ENCODE measurements at regions not wholly inside any gene's neighbourhood (a gene's known extent, or its start where the extent isn't known, plus 50 kb on each side); places are given as distances from the start of the nearest gene placed in this dataset.

DNA sequence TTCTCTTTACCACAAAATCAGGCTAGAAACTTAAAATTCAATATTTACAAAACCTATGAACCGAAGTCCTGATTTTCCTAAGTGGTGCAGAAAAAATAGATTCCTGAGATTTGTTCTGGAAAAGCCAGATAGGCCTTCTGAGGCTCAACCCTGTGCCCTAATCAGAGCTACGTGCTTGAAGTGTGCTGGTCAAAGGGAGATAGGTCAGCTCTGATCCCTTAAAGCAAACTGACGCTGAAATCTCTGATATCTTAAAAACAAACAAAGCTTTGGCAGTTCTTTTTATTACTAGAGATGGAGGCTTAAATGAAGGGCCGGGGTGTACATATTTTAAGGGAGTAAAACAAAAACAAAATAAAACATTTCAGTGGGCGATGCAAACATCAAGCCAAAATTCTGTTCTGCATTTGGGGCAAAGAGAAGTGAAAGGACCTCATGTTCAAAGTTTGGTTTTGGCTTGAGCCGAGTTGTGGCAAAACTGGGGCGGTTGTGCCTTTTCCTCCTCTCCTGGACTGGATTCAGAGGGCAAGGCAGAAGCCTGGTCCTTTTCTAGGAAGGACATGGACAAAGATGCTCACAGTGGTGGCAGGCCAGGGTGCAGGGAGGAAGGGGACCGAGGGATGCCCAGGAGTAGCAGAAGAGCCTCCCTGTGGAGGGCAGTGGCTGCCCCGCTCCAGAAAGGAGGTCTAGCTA, 295.0 kb downstream of the CDCA7 start:
- no peak for DNase-seq

DNA sequence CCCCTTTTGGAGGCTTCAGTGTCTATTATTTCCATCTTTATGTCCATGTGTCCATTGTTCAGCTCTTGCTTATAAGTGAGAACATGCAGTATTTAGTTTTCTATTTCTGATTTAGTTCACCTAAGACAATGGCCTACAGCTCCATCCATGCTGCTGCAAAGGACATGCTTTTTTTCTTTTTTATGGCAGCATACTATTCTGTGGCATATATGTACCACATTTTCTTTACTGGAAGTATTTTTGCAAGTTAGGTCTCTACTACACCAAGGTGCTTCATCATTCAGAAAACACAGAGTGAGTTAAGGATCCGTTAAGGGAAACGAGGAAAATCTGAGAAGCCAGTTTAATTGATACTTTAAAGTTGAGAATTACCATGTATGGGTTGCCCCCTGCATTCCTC, 297.2 kb downstream of the CDCA7 start:
- DNase-seq, result no peak

DNA sequence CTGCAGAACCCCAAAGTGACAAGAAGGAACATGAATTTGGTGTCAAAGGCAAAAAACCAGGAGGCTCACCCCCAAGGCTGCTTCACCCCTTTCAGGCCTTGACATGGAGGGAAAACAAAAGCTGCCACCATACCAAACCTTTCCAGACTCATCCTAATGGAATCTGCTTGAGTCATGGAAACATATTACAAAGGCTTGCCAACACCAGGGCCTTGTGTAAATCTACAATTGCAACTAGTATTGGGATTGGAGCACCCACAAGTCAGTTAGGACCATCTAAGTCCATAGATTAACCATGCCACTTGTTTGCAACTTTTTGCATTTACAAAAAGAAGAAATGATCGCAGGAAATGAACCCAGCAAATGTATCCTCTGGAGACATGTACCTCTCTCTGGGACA, 297.6 kb downstream of the CDCA7 start:
- DNase-seq, result no peak

DNA sequence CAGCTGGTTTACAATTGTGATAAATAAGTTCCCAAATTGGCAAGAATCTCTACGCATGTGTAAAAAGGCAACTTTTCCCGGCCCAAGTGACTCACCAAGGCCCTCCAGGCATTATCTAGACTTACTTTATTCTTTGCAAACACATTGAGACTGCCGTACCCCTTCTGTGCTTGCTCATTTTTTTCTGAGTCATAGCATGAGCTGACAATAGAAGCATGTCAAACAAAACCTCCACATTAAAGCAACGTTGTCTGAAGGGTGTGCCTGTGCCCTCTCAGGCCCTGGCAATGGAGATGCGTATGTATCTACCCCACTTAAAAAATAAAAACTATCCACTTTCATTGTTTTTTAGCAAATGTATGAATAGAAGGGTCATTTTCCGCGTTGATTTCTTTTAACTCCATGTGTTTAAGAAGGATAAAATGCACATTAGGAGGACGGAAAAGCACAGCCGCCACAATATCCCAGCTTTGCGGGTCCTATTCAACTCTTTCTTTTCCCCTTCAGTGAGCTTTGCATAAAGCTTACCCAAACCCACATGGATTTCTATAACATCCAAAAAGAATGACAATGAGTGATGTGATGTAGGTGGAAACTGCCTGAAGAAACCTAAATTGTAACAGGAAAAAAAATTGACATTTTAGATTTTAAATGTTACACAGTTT, 298.2 kb downstream of the CDCA7 start:
- no peak for DNase-seq

DNA sequence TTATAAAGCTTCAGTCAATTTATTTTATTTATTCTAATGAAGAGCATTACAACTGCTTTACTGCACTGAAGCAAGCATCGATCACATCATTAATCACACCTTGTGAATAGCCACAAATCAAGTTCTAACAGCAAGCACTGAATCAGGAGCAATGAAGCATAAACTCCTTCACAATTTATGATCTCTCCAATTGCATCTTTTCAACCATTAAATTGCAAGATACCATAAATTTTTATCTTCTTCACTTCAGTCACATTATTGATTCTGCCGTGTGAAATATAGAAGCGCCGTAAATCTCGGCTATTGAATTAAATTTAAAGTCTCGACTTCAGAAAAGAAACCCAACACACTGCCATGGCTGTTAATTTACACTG, 298.7 kb downstream of the CDCA7 start:
- DNase-seq, result no peak

DNA sequence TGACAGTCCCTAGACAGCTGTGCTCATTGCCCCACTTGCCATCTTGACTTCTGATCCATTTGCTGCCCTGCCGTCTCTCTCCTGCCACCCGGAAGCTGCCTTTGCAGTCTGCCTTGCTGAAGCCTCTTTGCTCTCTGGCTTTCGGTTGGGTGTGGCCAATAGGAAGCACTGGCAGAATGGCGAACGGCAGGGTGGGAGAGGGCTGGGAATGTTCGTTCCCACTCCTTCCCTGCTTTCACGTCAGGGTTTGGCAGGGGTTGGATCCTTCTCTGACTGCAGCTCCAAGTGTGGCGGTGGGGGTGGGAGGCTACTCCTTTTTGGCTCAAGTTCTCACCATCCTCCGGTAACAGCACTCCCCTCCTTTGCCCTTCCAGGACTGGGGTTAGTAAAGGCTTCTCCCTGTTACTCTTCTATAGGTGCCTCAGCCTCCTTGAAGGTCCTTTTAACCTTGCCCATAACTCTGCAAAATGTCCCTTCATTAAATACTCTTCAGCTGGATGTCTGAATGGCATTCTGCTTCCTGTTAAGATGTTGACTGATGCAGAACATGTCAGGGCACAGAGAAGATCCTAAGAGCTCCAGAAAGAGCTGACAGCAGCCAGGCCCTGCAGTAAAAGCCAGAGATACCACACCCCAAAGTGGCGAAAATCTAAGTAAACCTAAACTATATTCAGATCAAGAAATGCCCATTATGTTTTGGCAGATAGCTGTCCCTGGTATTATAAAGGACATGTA, 299.7 kb downstream of the CDCA7 start:
- DNase-seq, result no peak

GRCh38 chr2:173654896-173655265, 300.2 kb downstream of the CDCA7 start:
- DNase-seq, result no peak

DNA sequence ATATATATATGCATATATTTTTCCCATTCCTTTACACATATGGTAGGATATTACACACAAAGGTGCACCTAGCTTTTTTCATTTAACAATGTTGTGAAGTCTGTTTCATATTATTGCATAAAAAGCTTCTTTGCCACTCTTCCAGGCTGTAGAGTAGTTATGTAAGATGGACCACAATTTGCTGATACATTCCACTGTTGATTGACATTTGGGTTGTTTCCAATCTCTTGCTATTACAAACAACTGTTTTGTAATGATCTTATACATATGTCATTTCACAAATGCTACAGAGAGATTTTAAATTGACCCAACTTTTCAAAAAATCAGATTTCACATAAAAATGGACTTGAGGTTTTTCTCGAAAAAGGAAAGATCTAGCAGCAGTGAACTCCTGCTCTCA, 301.4 kb downstream of the CDCA7 start:
- DNase-seq, result no peak

- no peak for DNase-seq
Observed at GRCh38 chr2:173657996-173658717, 303.5 kb downstream of the CDCA7 start.

DNA sequence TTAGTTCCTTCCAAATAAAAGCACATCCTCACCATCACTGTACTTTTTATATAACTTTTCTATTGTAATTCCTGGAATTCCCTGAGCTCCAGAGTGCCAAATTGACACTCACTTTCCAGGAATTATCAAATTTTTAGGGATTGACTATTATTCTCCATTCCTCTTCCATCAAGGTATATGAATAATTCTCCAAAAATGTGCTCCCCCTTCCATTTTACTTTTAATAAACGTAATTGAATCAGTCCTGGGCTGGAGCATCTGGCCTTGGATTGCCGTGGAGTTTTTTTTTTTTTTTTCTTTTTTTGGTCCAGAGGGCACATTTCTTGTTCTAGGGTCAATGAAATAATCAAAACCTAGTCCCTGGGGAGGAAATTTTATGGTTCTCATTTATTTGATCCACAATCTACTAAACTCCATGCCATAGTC, 304.3 kb downstream of the CDCA7 start:
- DNase-seq, result no peak

DNA sequence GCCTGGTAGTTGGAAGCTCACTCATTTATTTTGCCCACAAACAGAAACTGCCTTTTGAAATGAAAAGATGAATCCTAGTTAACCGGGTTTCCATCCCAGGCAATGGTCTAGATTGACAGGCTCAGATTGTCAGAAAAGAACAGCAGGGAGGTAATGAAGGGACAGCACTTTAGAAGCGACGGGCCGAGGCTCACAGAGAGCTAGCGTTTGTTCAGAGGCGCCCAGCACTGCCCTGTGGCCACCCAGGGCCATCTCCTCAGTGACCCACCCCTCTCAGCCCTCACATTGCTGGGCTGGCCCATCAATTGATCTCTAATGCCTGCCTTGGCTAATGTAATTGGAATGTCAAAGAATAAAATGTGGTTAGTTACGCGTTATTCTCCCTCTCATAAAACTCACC, 304.8 kb downstream of the CDCA7 start:
- no peak for DNase-seq

DNA sequence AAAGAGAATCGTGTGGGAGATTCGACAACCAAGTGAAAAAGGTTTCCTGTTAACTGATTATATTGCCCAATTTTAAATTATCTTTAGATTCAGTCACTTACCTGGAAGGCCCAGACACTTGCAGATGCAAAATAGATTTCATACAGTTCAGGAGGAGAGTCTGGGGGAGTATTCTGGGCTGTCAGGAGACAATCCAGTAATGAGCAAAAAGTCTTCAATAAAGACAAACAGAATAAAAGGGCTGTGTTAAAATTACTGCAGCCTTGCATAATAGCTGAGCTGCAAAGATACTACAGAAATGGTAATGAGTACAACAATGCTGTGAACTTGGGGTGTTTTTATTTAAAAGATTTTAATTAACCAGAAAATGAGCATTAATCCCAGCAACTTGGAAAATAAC, 303.6 kb downstream of the SP3 start:
- DNase-seq, result no peak

- DNase-seq, result no peak
Observed at GRCh38 chr2:173663353-173663752, 301.8 kb downstream of the SP3 start.

GRCh38 chr2:173663835-173664512, 301.2 kb downstream of the SP3 start:
- no peak for DNase-seq

DNA sequence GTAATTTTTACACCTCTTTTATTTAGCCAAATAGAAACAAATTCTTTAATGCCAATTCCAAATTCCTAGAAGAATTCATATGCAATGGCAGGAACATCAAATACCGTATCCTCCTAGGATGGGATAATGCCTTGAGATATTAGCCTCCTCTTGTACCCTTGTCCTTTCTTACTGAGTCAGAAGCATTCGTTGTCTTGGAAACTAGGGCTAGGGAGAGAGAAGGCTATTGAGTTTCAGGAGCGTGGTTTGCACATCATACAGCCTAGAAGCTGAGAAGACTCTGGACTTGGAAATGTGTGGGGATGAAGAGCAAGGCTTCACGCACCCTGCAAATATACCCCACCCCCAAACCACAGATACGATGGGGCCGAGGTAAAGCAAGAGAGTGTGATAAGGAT, 300.7 kb downstream of the SP3 start:
- DNase-seq, result no peak

DNA sequence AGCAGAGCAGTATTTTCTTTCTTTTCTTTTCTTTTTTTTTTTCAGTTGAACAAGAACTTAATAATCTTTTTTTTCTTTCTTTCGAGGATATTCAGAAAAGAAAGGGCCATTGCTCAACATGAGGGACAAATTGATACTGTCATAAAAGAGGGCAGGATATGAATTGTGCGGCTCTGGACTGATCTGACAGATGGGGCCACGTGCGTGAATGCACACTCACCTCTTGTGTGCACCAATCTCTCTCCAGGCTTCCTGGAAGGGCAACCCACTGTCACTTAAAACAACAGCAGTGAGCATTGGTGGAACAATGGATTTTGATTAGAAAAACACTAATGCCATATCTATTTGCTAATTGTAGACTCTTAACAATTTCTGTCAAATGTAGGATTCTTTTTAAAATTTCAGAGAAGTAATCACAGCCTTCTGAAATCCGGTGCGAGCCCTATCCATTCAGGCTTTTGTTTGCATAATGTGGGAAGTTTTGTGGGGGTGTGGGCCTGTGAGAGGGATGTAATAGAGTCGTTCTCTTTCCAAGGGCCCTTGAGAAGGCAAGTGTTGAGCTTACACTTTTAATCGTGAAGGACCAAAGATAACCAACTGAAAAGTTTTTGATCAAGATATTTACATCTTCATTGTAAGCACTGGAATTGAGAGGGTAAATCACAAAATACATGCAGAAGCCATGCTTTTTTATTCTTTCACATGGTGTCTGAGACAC, 298.8 kb downstream of the SP3 start:
- DNase-seq, result no peak

DNA sequence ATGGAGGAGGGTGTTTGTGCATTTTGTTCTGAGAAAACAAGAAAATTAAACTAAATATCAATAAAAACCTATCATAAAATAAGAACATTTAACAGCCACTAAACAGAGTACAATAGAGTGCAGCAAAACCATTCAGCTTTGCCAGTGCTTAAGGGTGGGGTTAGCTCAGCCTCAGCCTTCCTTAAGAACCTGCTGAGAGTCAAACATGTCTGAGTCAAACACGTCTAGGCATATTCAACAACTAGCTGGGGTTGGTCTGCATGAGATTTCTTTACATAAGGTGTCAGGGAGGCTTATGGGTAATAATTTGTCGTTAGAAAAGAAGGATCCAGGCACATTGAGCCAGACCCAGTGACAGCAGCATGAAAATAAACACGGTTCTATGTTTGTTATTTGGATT, 298.2 kb downstream of the SP3 start:
- no peak for DNase-seq

DNA sequence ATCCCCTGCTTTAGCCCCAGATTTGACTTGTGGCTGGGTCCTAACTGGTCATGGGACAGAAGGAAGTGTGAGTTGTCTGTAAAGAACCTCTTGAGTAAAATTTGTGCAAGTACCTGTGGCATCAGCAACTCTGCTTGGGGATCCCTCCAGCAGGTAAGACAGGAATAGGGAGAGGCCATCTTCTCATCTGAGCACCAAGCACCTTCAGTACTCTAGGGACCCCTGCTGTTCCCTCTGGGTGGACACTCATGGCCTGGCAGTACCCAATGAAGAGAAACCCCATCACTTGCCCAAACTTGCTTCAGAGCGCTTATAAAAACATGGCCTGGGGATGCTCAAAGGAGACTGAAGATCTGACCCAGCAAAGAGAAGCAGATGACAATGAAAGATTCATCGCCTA, 297.8 kb downstream of the SP3 start:
- no peak for DNase-seq

- DNase-seq, result no peak
Observed at GRCh38 chr2:173669271-173669853, 295.8 kb downstream of the SP3 start.

GRCh38 chr2:173669888-173670287, 295.3 kb downstream of the SP3 start:
- DNase-seq, result no peak

DNA sequence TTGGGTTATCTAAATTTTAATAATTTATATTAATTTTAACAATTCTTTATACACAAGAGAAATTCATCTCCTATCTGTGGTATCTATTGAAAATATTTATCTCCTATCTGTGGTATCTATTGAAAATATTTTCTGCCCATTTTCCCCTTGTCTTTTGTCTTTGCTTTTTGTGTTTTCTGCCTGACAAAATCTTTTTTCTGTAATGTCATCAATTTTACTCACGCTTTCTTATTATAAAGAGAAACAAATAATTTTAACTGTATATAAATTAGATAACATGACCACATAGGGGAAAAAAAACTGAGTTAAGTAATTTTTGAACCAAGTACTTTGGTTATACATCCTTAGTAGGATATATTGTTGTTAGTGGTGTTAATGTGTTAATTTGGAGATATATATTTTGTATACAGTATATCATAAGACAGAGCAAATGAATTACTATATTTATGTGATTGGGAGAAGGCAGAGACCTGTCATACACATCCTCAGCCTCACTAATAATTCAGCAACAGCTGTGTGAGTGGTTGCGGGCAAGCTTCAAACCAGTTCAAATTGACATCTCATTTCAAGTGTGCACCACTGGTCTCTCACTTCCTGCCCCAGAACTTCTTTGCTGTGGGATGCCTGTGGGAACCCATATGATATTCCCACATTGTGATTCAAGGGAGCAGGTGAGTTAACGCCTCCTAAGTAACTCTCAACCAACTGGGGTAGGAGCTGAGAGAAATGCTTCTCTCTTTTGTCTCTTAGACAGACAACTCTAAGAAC, 292.4 kb downstream of the SP3 start:
- no peak for DNase-seq

Measured in stimulated activated CD4-positive, alpha-beta T cell treated with anti-CD3 and anti-CD28 coated beads, Interleukin-2, amount 100 ng/mL, for 48 hours (primary cell).